Left ventricle myocardium inferior (tissue), 1 donor: ENCODE measurements at regions not wholly inside any gene's neighbourhood (a gene's known extent, or its start where the extent isn't known, plus 50 kb on each side); places are given as distances from the start of the nearest gene placed in this dataset.

ENCODE experiments used
- DNase-seq: peaks from one replicate; pipeline ENCODE4 v3.0.0-alpha.2; 2020
- H3K27ac ChIP-seq: fragments of 200-600 bp; replicated peaks from 2 replicates; pipeline ENCODE4 v1.8.0; 2021
- H3K27me3 ChIP-seq: fragments of 200-600 bp; 2 replicates; pipeline ENCODE4 v1.8.0; 2021; ENCODE audit warnings: low read depth
- H3K36me3 ChIP-seq: fragments of 200-600 bp; 2 replicates; pipeline ENCODE4 v1.8.0; 2021
- H3K4me1 ChIP-seq: fragments of 200-600 bp; 2 replicates; pipeline ENCODE4 v1.8.0; 2021
- H3K4me3 ChIP-seq: fragments of 200-600 bp; 2 replicates; pipeline ENCODE4 v1.8.0; 2021; ENCODE audit warnings: mild to moderate bottlenecking, moderate library complexity
- H3K9me3 ChIP-seq: fragments of 200-600 bp; replicated peaks from 2 replicates; pipeline ENCODE4 v1.8.0; 2021
- intact Hi-C: fragments of 100-400 bp; cut with micrococcal nuclease; formaldehyde crosslinking; loops from one replicate; pipeline ENCODE4 v1.11.0; 2022
- TF ChIP-seq, protein P1 (sequence below): fragments of 200-600 bp; IDR thresholded peaks from 2 replicates; pipeline ENCODE4 v1.8.0; 2021; ENCODE audit warnings: antibody characterized with exemption, mild to moderate bottlenecking, borderline replicate concordance
- donor health status: DM: no; HTN: yes; CAD: no; lungs with severe emphysema.

DNA sequence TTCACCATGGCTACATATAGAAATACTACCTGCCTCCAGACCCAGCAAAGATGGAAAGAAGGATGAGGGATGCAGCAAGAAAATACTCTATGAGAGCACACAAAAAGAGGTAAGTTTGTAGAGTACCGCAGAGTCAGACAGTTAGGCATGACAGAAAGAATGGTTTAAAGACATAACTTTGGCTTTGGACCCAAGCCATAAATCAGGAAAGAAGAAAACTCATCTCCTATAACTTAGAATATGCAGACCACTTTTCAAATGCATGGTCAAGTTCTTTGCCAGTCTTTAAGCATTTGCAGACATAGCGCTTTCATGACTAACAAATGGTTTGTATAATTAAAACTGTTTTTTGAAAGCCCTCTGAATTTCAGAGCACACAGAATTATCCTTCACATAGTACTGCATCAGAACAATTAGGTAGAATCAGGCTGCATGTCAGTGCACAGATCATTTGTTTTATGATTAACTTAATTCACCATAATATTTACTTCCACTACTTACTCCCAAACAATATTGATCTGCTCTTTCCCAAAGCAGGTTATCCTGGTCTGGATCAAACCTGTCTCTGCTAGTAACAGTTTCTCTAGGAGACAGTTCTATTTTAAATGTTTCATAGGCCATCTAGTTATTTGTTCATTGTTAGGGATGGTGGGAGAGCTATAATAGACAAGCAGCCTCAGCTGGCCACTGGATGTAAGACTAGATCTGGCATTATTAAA is 280.7 kb upstream of the NR5A2 start:
- Histone ChIP-seq H3K9me3 (no peaks in the 10 kb centered on the region), H3K27ac (no peak overlapping the region), H3K4me3 (no peak overlapping the region), H3K27me3 (peaks cover 28% of the 10 kb centered on the region), H3K36me3 (no peaks in the 10 kb centered on the region), H3K4me1 (no peaks in the 10 kb centered on the region)
- intact Hi-C loops, result no loop called here
- TF ChIP-seq, protein P1, sequence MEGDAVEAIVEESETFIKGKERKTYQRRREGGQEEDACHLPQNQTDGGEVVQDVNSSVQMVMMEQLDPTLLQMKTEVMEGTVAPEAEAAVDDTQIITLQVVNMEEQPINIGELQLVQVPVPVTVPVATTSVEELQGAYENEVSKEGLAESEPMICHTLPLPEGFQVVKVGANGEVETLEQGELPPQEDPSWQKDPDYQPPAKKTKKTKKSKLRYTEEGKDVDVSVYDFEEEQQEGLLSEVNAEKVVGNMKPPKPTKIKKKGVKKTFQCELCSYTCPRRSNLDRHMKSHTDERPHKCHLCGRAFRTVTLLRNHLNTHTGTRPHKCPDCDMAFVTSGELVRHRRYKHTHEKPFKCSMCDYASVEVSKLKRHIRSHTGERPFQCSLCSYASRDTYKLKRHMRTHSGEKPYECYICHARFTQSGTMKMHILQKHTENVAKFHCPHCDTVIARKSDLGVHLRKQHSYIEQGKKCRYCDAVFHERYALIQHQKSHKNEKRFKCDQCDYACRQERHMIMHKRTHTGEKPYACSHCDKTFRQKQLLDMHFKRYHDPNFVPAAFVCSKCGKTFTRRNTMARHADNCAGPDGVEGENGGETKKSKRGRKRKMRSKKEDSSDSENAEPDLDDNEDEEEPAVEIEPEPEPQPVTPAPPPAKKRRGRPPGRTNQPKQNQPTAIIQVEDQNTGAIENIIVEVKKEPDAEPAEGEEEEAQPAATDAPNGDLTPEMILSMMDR, result no peak
- DNase-seq, result no peak

DNA sequence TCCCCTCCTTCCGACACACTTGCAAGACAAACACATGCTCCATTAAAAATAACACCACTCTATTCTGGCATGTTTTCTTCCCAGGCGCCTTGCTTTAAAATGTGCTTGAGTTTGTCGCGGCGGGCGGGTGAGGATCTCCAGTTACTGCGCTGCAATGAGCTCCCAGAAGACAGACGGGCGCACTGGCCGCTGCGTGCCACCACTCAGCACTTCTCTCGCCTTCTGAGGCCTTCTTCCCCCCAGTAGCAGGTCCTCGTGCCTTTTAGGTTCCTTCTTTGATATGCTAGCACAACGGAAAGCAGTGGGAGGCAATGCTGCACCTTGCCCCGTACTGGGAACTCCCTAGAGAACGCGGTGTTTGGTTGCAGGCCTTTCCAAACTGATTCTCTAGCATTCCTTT is 279.5 kb upstream of the NR5A2 start:
- intact Hi-C loops, result no loop called here
- Histone ChIP-seq H3K27me3 (peaks cover 28% of the 10 kb centered on the region), H3K4me3 (no peak overlapping the region), H3K27ac (no peak overlapping the region), H3K36me3 (no peaks in the 10 kb centered on the region), H3K4me1 (no peaks in the 10 kb centered on the region), H3K9me3 (no peaks in the 10 kb centered on the region)
- TF ChIP-seq, protein P1, result no peak
- no peak for DNase-seq

DNA sequence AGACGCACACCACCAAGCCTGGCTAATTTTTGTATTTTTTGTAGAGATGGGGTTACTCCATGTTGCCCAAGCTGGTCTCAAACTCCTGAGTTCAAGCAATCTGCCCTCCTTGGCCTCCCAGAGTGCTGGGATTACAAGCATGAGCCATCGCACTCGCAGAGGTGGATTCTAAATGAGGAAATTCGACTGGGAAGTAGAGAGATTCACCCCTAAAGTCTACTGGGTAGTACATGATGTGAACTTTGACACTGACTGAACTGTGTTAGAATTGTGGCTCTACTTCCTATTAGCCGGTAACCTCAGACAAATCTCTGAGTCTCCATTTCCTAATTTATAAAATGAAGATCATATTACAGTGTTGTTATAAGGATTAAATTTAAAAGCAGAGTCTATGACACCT is 276.0 kb upstream of the NR5A2 start:
- Histone ChIP-seq H3K4me1 (no peaks in the 10 kb centered on the region), H3K4me3 (no peak overlapping the region), H3K27me3 (peaks cover 28% of the 10 kb centered on the region), H3K9me3 (peaks cover 7% of the 10 kb centered on the region), H3K36me3 (no peaks in the 10 kb centered on the region), H3K27ac (no peak overlapping the region)
- DNase-seq, result no peak
- intact Hi-C loops, result no loop called here
- TF ChIP-seq, protein P1, result no peak

DNA sequence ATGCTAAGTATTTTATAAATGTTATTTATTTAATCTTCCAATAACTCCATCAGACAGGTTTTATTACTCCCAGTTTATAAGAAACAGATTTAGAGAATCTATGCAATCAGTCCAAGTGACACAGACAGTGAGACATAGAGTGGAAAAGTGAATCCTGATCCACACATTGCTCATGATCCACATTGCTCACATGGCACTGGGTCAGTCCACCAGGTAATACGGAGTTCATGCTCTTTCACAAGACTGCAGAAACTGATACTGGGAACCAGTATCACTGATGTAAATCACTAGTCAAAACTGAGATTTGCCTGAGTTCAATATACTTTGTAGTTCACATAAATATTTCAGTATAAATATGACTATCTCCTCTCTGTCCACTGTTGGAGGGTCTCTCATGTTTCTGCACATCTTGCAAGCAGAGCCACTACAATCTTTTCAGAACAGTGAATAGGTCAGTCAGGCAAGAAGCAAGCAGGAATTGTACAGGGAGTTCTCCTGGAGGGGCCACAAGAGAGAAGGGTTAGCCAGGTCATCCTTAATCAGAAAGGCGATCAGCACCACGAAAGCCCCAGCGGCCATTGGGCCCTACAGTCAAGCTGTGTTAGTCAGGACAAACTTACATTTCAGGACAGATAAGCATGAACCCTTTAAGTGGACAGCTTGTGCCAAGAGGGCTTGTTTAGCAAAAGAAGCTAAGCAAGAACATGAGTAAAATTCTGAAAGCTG is 275.4 kb upstream of the NR5A2 start:
- no peak for DNase-seq
- intact Hi-C loops, result no loop called here
- Histone ChIP-seq H3K36me3 (no peaks in the 10 kb centered on the region), H3K9me3 (peaks cover 7% of the 10 kb centered on the region), H3K27me3 (peaks cover 25% of the 10 kb centered on the region), H3K27ac (no peak overlapping the region), H3K4me3 (no peak overlapping the region), H3K4me1 (no peaks in the 10 kb centered on the region)
- TF ChIP-seq, protein P1, result no peak

DNA sequence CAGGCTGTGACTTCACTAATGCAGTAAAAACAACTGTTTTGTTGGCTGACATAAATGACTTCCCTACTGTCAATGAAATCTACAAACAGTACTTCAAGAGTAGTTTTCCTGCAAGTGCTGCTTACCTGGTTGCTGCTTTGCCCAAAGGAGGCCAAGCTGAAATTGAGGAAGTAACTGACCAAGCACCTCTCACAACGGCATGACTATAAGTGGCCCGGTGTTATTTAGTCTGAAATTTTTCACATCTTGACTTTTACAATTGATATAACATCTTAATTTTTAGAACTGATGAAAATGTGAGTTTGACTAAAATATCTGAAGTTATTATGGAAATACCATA is 274.9 kb upstream of the NR5A2 start:
- Histone ChIP-seq H3K36me3 (no peaks in the 10 kb centered on the region), H3K9me3 (peaks cover 7% of the 10 kb centered on the region), H3K27me3 (peaks cover 19% of the 10 kb centered on the region), H3K4me3 (no peak overlapping the region), H3K27ac (no peak overlapping the region), H3K4me1 (no peaks in the 10 kb centered on the region)
- no peak for DNase-seq
- TF ChIP-seq, protein P1, result no peak
- intact Hi-C loops, result no loop called here
